ENCODE measurements at regions not wholly inside any gene's neighbourhood (a gene's known extent, or its start where the extent isn't known, plus 50 kb on each side); places are given as distances from the start of the nearest gene placed in this dataset.
"Not testable (repeated sequence)": the region's sequence is repeated elsewhere in the genome, so short reads cannot be mapped to it uniquely, and the experiment has no call there.

DNA sequence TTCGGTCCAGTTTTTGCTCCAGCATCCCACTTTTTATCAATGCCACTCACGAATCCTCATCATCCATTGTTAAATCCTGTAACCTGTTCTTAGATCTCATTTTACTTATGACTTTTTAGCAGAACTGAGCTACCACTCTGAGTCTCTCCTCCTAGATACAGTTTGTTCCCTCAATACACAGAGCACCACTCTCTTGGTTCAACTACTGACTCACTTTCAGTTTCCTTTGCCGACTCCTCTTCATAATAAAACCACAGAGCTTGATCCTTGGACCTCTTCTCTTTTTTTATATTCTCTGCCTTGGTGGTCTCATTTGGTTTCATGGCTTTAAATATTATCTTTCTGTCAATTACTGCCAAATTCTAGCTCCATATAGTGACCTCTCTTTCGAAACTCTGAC lies 150.3 kb downstream of the SLITRK5 start:
- DNase-seq (ENCODE audit: low read depth): no peak
- TF ChIP-seq, protein P1, sequence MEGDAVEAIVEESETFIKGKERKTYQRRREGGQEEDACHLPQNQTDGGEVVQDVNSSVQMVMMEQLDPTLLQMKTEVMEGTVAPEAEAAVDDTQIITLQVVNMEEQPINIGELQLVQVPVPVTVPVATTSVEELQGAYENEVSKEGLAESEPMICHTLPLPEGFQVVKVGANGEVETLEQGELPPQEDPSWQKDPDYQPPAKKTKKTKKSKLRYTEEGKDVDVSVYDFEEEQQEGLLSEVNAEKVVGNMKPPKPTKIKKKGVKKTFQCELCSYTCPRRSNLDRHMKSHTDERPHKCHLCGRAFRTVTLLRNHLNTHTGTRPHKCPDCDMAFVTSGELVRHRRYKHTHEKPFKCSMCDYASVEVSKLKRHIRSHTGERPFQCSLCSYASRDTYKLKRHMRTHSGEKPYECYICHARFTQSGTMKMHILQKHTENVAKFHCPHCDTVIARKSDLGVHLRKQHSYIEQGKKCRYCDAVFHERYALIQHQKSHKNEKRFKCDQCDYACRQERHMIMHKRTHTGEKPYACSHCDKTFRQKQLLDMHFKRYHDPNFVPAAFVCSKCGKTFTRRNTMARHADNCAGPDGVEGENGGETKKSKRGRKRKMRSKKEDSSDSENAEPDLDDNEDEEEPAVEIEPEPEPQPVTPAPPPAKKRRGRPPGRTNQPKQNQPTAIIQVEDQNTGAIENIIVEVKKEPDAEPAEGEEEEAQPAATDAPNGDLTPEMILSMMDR (conservative IDR thresholded peaks at IDR 0.05; ENCODE audit: low read depth, low read length): no peak
- H3K4me3 ChIP-seq (ENCODE audit: low read depth, low read length): no peak overlapping the region

DNA sequence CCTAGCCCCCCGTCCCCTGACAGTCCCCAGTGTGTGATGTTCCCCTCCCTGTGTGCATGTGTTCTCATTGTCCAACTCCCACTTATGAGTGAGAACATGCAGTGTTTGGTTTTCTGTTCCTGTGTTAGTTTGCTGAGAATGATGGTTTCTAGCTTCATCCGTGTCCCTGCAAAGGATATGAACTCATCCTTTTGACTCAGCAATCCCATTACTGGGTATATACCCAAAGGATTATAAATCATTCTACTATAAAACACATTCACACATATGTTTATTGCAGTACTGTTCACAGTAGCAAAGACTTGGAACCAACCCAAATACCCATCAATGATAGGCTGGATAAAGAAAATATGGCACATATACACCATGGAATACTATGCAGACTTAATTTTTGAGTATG lies 155.1 kb downstream of the SLITRK5 start:
- not testable (repeated sequence) for H3K4me3 ChIP-seq (ENCODE audit: low read depth, low read length); DNase-seq (ENCODE audit: low read depth)

DNA sequence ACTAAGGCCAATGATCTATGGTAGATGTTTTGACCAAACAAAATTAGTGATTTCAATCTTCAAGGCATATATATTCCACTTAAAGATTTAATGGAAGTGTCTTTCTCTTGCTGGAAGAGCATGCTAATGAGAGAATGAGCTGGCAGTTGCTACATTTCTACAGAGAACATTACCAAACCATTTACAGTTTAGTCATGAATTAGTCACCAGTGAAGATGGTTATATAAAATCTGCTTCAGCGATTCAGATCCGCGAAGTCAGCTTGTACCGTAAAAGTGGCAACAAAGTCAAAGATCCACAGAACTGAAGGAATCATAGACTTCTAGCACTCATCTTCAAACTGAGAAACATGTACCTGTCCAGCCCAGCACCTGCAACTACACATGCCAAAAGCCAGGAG lies 156.3 kb downstream of the SLITRK5 start:
- H3K4me3 ChIP-seq (ENCODE audit: low read depth, low read length): no peak overlapping the region
- TF ChIP-seq, protein P1 (conservative IDR thresholded peaks at IDR 0.05; ENCODE audit: low read depth, low read length): no peak
- DNase-seq (ENCODE audit: low read depth): peak; percentile 78

DNA sequence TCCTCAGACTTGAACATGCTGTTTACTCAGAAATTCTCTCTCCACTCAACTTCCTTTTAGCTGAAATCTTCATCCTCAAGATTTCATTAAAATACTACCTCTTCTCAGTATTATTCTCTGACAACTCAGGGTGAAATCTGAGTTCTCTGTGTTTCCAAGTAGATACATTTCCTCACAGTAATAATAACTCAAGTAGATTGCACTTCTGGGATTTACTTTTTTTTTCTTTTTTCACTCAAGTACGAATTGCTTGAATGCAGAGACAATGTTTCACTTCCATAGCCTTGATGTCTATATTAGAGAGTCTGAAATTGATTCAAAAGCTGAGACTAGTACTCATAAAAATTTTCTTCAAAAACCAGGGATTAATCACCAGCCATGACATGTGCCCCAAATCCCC lies 166.4 kb downstream of the SLITRK5 start:
- no peak for DNase-seq (ENCODE audit: low read depth)
- TF ChIP-seq, protein P1 (conservative IDR thresholded peaks at IDR 0.05; ENCODE audit: low read depth, low read length): no peak
- no peak overlapping the region for H3K4me3 ChIP-seq (ENCODE audit: low read depth, low read length)

DNA sequence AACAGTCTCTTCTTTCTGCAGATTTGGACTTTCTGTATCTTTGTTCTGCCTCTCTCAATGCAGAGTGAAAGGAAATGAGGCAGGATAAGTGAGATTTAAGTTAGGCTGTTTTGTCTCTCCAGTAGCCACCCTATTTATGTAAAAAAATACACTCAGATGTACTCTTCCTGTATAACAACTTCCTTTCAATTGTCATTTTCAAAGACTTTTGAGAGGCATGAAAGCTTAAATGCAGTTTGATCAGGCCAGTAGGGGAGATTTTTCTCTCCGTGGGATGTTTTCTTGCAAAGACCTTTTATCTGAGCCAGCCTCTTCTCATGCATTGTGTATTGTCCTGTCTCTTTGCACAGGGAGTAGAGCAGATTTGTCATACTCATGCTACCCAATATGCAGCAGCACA lies 166.8 kb downstream of the SLITRK5 start:
- TF ChIP-seq, protein P1 (conservative IDR thresholded peaks at IDR 0.05; ENCODE audit: low read depth, low read length): no peak
- DNase-seq (ENCODE audit: low read depth): no peak

DNA sequence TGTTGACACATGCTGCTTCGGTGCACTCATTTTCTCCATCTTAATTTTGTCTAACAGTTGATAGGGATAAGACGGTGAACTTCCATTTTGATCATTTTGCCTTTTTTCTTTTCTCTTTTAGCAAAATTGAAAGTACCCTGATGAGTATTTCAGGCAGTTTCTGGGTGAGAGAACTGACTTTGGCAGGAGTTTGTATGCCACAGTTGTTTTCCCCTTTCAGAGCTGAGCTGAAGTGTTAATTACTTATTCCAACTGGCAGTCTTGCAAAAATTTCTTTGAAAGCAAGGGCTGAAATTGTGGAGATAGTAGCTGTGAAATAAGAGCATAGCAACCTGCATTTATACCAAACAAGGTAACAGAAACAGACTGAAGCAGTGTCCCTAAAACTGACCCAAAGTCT lies 180.2 kb downstream of the SLITRK5 start:
- no peak overlapping the region for H3K4me3 ChIP-seq (ENCODE audit: low read depth, low read length)
- DNase-seq (ENCODE audit: low read depth): no peak
- TF ChIP-seq, protein P1 (conservative IDR thresholded peaks at IDR 0.05; ENCODE audit: low read depth, low read length): no peak

More for the DNA sequence above, 166.8 kb downstream of the SLITRK5 start:
- H3K4me3 ChIP-seq (ENCODE audit: low read depth, low read length): no peak overlapping the region

DNA sequence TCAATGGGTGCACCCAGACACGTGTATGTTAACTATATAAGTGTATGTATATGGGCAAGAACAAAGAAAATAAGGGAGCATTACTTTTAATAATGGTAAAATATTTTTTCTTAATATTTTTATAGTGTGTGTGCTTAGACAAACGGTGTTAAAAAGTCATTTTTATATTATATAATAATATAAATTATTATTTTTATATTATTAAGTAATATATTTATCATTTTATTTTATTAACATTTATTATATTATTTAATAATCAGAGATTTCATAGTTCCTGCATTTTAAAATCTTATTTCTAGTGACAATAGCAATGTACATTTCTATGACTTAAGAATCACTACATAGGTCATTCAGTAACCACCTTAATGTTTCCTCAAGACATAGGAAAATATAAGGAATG lies 184.4 kb downstream of the SLITRK5 start:
- DNase-seq (ENCODE audit: low read depth): no peak
- TF ChIP-seq, protein P1 (conservative IDR thresholded peaks at IDR 0.05; ENCODE audit: low read depth, low read length): no peak
- no peak overlapping the region for H3K4me3 ChIP-seq (ENCODE audit: low read depth, low read length)

DNA sequence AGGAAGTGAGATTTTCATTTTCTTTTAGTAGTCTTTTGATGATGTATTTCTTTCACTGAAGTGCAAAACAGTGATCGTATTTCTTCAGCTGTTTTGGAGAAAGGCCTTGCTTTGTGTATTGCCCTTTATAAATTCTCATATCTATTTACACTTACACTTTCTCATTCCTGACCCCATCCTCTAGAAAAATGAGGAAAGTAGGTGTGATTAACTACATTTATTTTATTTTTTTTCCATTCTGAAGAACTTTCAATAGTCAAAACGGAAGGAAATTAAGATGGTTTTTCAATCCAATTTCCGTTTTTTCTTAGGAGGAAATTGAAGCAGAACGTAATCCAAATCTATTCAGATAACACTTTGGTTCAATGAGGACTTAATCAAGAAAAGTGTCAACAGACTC lies 188.1 kb downstream of the SLITRK5 start:
- no peak for DNase-seq (ENCODE audit: low read depth)
- TF ChIP-seq, protein P1 (conservative IDR thresholded peaks at IDR 0.05; ENCODE audit: low read depth, low read length): no peak
- H3K4me3 ChIP-seq (ENCODE audit: low read depth, low read length): no peak overlapping the region

All from epithelial cell of proximal tubule (primary cell).